Ammon's horn (tissue), 1 donor: ENCODE measurements at regions not wholly inside any gene's neighbourhood (a gene's known extent, or its start where the extent isn't known, plus 50 kb on each side); places are given as distances from the start of the nearest gene placed in this dataset.

Source experiments
- DNase-seq: peaks from one replicate; pipeline ENCODE4 v3.0.0-alpha.2; 2016; ENCODE audit warnings: low spot score

- no peak for DNase-seq
These were observed 303.9 kb upstream of the EDIL3 start for GRCh38 chr5:84688566-84688965.

- no peak for DNase-seq
These were observed 300.6 kb upstream of the EDIL3 start for GRCh38 chr5:84685121-84685894.

GRCh38 chr5:84683594-84683993 lies 298.9 kb upstream of the EDIL3 start:
- DNase-seq, result no peak

GRCh38 chr5:84682531-84682930 lies 297.9 kb upstream of the EDIL3 start:
- DNase-seq, result no peak

- DNase-seq, result no peak
These were observed 296.2 kb upstream of the EDIL3 start for GRCh38 chr5:84680908-84681307.

GRCh38 chr5:84673785-84674184 lies 289.1 kb upstream of the EDIL3 start:
- DNase-seq, result no peak

GRCh38 chr5:84667576-84667975 lies 282.9 kb upstream of the EDIL3 start:
- no peak for DNase-seq

- no peak for DNase-seq
These were observed 265.7 kb upstream of the EDIL3 start for GRCh38 chr5:84650429-84650828.

GRCh38 chr5:84647581-84647980 lies 262.9 kb upstream of the EDIL3 start:
- DNase-seq, result no peak

- no peak for DNase-seq
These were observed 258.1 kb upstream of the EDIL3 start for GRCh38 chr5:84642795-84643194.

GRCh38 chr5:84642324-84642723 lies 257.6 kb upstream of the EDIL3 start:
- no peak for DNase-seq

GRCh38 chr5:84637662-84638375 lies 253.1 kb upstream of the EDIL3 start:
- DNase-seq, result no peak

- DNase-seq, result no peak
These were observed 250.8 kb upstream of the EDIL3 start for GRCh38 chr5:84635235-84636055.

GRCh38 chr5:84634256-84634655 lies 249.6 kb upstream of the EDIL3 start:
- DNase-seq, result no peak

- DNase-seq, result no peak
These were observed 247.7 kb upstream of the EDIL3 start for GRCh38 chr5:84632418-84632817.

GRCh38 chr5:84628918-84629317 lies 244.2 kb upstream of the EDIL3 start:
- no peak for DNase-seq

- DNase-seq, result no peak
These were observed 238.3 kb upstream of the EDIL3 start for GRCh38 chr5:84623019-84623418.

GRCh38 chr5:84622461-84622860 lies 237.8 kb upstream of the EDIL3 start:
- DNase-seq, result no peak

- no peak for DNase-seq
These were observed 233.6 kb upstream of the EDIL3 start for GRCh38 chr5:84618262-84618661.

- DNase-seq, result peak; percentile 60
These were observed 230.2 kb upstream of the EDIL3 start for GRCh38 chr5:84614906-84615305.

- DNase-seq, result no peak
These were observed 222.1 kb upstream of the EDIL3 start for GRCh38 chr5:84606784-84607183.

GRCh38 chr5:84605241-84605640 lies 220.6 kb upstream of the EDIL3 start:
- no peak for DNase-seq
